ENCODE measurements at regions not wholly inside any gene's neighbourhood (a gene's known extent, or its start where the extent isn't known, plus 50 kb on each side); places are given as distances from the start of the nearest gene placed in this dataset.

GRCh38 chr2:163259489-163259888 is 420.9 kb upstream of the KCNH7 start:
- no peak for DNase-seq

GRCh38 chr2:163255086-163255485 is 416.5 kb upstream of the KCNH7 start:
- DNase-seq, result no peak

- DNase-seq, result no peak
Measured at GRCh38 chr2:163253621-163254285, 415.2 kb upstream of the KCNH7 start.

- DNase-seq, result no peak
Measured at GRCh38 chr2:163252199-163252598, 413.6 kb upstream of the KCNH7 start.

GRCh38 chr2:163248376-163249253 is 410.0 kb upstream of the KCNH7 start:
- no peak for DNase-seq

GRCh38 chr2:163247847-163248220 is 409.3 kb upstream of the KCNH7 start:
- DNase-seq, result no peak

- DNase-seq, result no peak
Measured at GRCh38 chr2:163247156-163247846, 408.7 kb upstream of the KCNH7 start.

GRCh38 chr2:163246135-163246534 is 407.6 kb upstream of the KCNH7 start:
- DNase-seq, result no peak

- DNase-seq, result no peak
Measured at GRCh38 chr2:163236553-163236952, 398.0 kb upstream of the KCNH7 start.

- DNase-seq, result no peak
Measured at GRCh38 chr2:163231666-163232065, 393.1 kb upstream of the KCNH7 start.

GRCh38 chr2:163213661-163214081 is 375.1 kb upstream of the KCNH7 start:
- DNase-seq, result no peak

- DNase-seq, result no peak
Measured at GRCh38 chr2:163210430-163210918, 371.9 kb upstream of the KCNH7 start.

GRCh38 chr2:163207693-163208370 is 369.3 kb upstream of the KCNH7 start:
- DNase-seq, result no peak

GRCh38 chr2:163205589-163206254 is 367.2 kb upstream of the KCNH7 start:
- no peak for DNase-seq

- no peak for DNase-seq
Measured at GRCh38 chr2:163200741-163201140, 362.2 kb upstream of the KCNH7 start.

GRCh38 chr2:163198972-163199371 is 360.4 kb upstream of the KCNH7 start:
- no peak for DNase-seq

GRCh38 chr2:163198007-163198406 is 359.4 kb upstream of the KCNH7 start:
- DNase-seq, result no peak

GRCh38 chr2:163191372-163191771 is 352.8 kb upstream of the KCNH7 start:
- peak; percentile 58 for DNase-seq

GRCh38 chr2:163187995-163188655 is 349.6 kb upstream of the KCNH7 start:
- DNase-seq, result no peak

GRCh38 chr2:163187119-163187518 is 348.6 kb upstream of the KCNH7 start:
- no peak for DNase-seq

- no peak for DNase-seq
Measured at GRCh38 chr2:163185160-163185559, 346.6 kb upstream of the KCNH7 start.

Measured in hematopoietic multipotent progenitor cell treated with erythropoietin and hydrocortisone succinate and interleukin-3 and kit ligand, for 4 days (in vitro differentiated cells).